ENCODE measurements at regions not wholly inside any gene's neighbourhood (a gene's known extent, or its start where the extent isn't known, plus 50 kb on each side); places are given as distances from the start of the nearest gene placed in this dataset.

- Histone ChIP-seq H3F3A (replicated peaks; ENCODE audit: low read depth) (no peaks in the 10 kb centered on the region), H3K27me3 (ENCODE audit: insufficient read depth) (no peaks in the 10 kb centered on the region), H3K79me2 (replicated peaks; ENCODE audit: insufficient read depth) (no peaks in the 10 kb centered on the region), H3K27ac (ENCODE audit: low read depth) (no peak overlapping the region), H4K20me1 (replicated peaks; ENCODE audit: insufficient read depth) (no peaks in the 10 kb centered on the region), H3K36me3 (ENCODE audit: insufficient read depth) (no peaks in the 10 kb centered on the region), H3K4me2 (no peak overlapping the region), H3K4me1 (ENCODE audit: insufficient read depth) (no peaks in the 10 kb centered on the region), H3K4me3 (no peak overlapping the region), H2AFZ (no peak overlapping the region), H3K9me2 (ENCODE audit: insufficient read depth) (no peaks in the 10 kb centered on the region)
- no peak overlapping the region for H3K4me3 Mint-ChIP-seq
- H3K27me3 Mint-ChIP-seq (ENCODE audit: insufficient read depth, low read depth, poor library complexity) = peaks cover 4% of the 10 kb centered on the region
- ATAC-seq (no peak), DNase-seq (ENCODE audit: low spot score) (no peak)
- H3K27ac Mint-ChIP-seq = no peak overlapping the region
- no peak for TF ChIP-seq POLR2AphosphoS5 (IDR thresholded peaks at IDR 0.05; ENCODE audit: low read depth)
- H3K36me3 Mint-ChIP-seq (ENCODE audit: low read depth) = no peaks in the 10 kb centered on the region
- H3K9me3 Mint-ChIP-seq = no peaks in the 10 kb centered on the region; the same call in 2 of the 3 replicates
- H3K4me1 Mint-ChIP-seq = no peaks in the 10 kb centered on the region
These were observed 207.7 kb downstream of the PIK3R1 start for GRCh38 chr5:68423154-68423811.

- H3K4me2 ChIP-seq = no peak overlapping the region
- H3K4me3 Mint-ChIP-seq = no peak overlapping the region
- H3K36me3 ChIP-seq (ENCODE audit: insufficient read depth) = no peaks in the 10 kb centered on the region
- H3K27ac Mint-ChIP-seq = no peak overlapping the region
- H3K27me3 ChIP-seq (ENCODE audit: insufficient read depth) = no peaks in the 10 kb centered on the region
- no peaks in the 10 kb centered on the region for H3K4me1 Mint-ChIP-seq
- peaks cover 2% of the 10 kb centered on the region for H3K27me3 Mint-ChIP-seq (ENCODE audit: insufficient read depth, low read depth, poor library complexity)
- no peak for TF ChIP-seq JUNB (IDR thresholded peaks at IDR 0.05; ENCODE audit: unreplicated experiment)
- H3K27ac ChIP-seq (ENCODE audit: low read depth) = no peak overlapping the region
- no peaks in the 10 kb centered on the region for H3K9me2 ChIP-seq (ENCODE audit: insufficient read depth)
- ATAC-seq = no peak
- H3K4me1 ChIP-seq (ENCODE audit: insufficient read depth) = no peaks in the 10 kb centered on the region
- H2AFZ ChIP-seq = no peak overlapping the region
- no peak for DNase-seq (ENCODE audit: low spot score)
- no peaks in the 10 kb centered on the region; the same call in 2 of the 3 replicates for H3K9me3 Mint-ChIP-seq
- no peak overlapping the region for H3K4me3 ChIP-seq
- no peaks in the 10 kb centered on the region for H3K79me2 ChIP-seq (replicated peaks; ENCODE audit: insufficient read depth)
- H4K20me1 ChIP-seq (replicated peaks; ENCODE audit: insufficient read depth) = no peaks in the 10 kb centered on the region
- no peaks in the 10 kb centered on the region for H3F3A ChIP-seq (replicated peaks; ENCODE audit: low read depth)
- no peaks in the 10 kb centered on the region for H3K36me3 Mint-ChIP-seq (ENCODE audit: low read depth)
These were observed 209.4 kb downstream of the PIK3R1 start for GRCh38 chr5:68424799-68425537.

GRCh38 chr5:68426586-68426985, 211.0 kb downstream of the PIK3R1 start:
- no peaks in the 10 kb centered on the region for H3F3A ChIP-seq (replicated peaks; ENCODE audit: low read depth)
- H3K9me2 ChIP-seq (ENCODE audit: insufficient read depth) = no peaks in the 10 kb centered on the region
- H3K27ac ChIP-seq (ENCODE audit: low read depth) = no peak overlapping the region
- no peaks in the 10 kb centered on the region for H3K79me2 ChIP-seq (replicated peaks; ENCODE audit: insufficient read depth)
- no peak overlapping the region for H3K27ac Mint-ChIP-seq
- H3K4me1 Mint-ChIP-seq = no peaks in the 10 kb centered on the region
- no peaks in the 10 kb centered on the region; the same call in 2 of the 3 replicates for H3K9me3 Mint-ChIP-seq
- H2AFZ ChIP-seq = no peak overlapping the region
- no peaks in the 10 kb centered on the region for H3K27me3 Mint-ChIP-seq (ENCODE audit: insufficient read depth, low read depth, poor library complexity)
- H3K4me3 ChIP-seq = no peak overlapping the region
- no peak for DNase-seq (ENCODE audit: low spot score)
- H3K4me2 ChIP-seq = no peak overlapping the region
- no peaks in the 10 kb centered on the region for H3K36me3 Mint-ChIP-seq (ENCODE audit: low read depth)
- H3K4me1 ChIP-seq (ENCODE audit: insufficient read depth) = no peaks in the 10 kb centered on the region
- ATAC-seq = no peak
- no peaks in the 10 kb centered on the region for H3K27me3 ChIP-seq (ENCODE audit: insufficient read depth)
- no peak overlapping the region for H3K4me3 Mint-ChIP-seq
- no peaks in the 10 kb centered on the region for H4K20me1 ChIP-seq (replicated peaks; ENCODE audit: insufficient read depth)
- H3K36me3 ChIP-seq (ENCODE audit: insufficient read depth) = no peaks in the 10 kb centered on the region
- TF ChIP-seq POLR2AphosphoS5 (IDR thresholded peaks at IDR 0.05; ENCODE audit: low read depth) (no peak), CTCF (conservative IDR thresholded peaks at IDR 0.05; ENCODE audit: low read depth in 2 of 2) (no peak), ZNF114 (CRISPR knock-in tag; IDR thresholded peaks at IDR 0.05) (no peak), NANOG (IDR thresholded peaks at IDR 0.05; ENCODE audit: borderline replicate concordance) (no peak), REST (IDR thresholded peaks at IDR 0.05; ENCODE audit: unreplicated experiment) (no peak)

All from GM23338 (cell line).